Keratinocyte (primary cell): ENCODE measurements at regions not wholly inside any gene's neighbourhood (a gene's known extent, or its start where the extent isn't known, plus 50 kb on each side); places are given as distances from the start of the nearest gene placed in this dataset.

Experiments used
- DNase-seq: peaks from one replicate; pipeline ENCODE4 v3.0.0-alpha.2; 2011; ENCODE audit warnings: low read depth, missing footprints, low spot score
- FAIRE-seq: peaks from 2 replicates; lab custom pipeline; 2011; peaks lifted over from hg19 to GRCh38; lab: Jason Lieb, UNC
- H2AFZ ChIP-seq: 2 replicates; pipeline ENCODE4 v1.6.0; 2012; ENCODE audit warnings: low read length, control low read depth, inconsistent platforms; ENCODE audit not compliant: control insufficient read depth
- H3K27ac ChIP-seq: 2 replicates; pipeline ENCODE4 v1.5.1; 2011; ENCODE audit warnings: low read length; ENCODE audit not compliant: control insufficient read depth, insufficient read depth
- H3K27me3 ChIP-seq: 3 replicates; pipeline ENCODE4 v1.6.0; 2011; ENCODE audit warnings: low read length; ENCODE audit not compliant: control insufficient read depth, insufficient read depth; ENCODE audit errors: extremely low read depth
- H3K36me3 ChIP-seq, 2 experiments: 2 replicates in 1 of 2; 3 replicates in 1 of 2; pipeline ENCODE4 v1.5.1; 2011; ENCODE audit warnings: low read length in 2 of 2, mild to moderate bottlenecking in 1 of 2; ENCODE audit not compliant: control insufficient read depth in 2 of 2, insufficient read depth in 2 of 2; ENCODE audit errors: extremely low read depth in 1 of 2
- H3K4me1 ChIP-seq: 3 replicates; pipeline ENCODE4 v1.5.1; 2011; ENCODE audit warnings: low read length; ENCODE audit not compliant: control insufficient read depth, insufficient read depth; ENCODE audit errors: extremely low read depth
- H3K4me2 ChIP-seq: 3 replicates; pipeline ENCODE4 v1.6.0; 2011; ENCODE audit warnings: low read depth, low read length; ENCODE audit not compliant: control insufficient read depth, insufficient read depth; ENCODE audit errors: extremely low read depth
- H3K4me3 ChIP-seq, 3 experiments: fragments of 200-600 bp in 1 of 3; sonication (generic) in 1 of 3; 2 replicates in 2 of 3; 3 replicates in 1 of 3; pipeline ENCODE4 v1.5.1; 2011 to 2016; ENCODE audit warnings: low read length in 3 of 3, mild to moderate bottlenecking in 3 of 3, control low read depth in 2 of 3, inconsistent platforms in 1 of 3, low read depth in 1 of 3, mixed read lengths in 1 of 3, mixed run types in 1 of 3, moderate library complexity in 1 of 3; ENCODE audit not compliant: control insufficient read depth in 2 of 3, insufficient read depth in 2 of 3; ENCODE audit errors: extremely low read depth in 1 of 3
- H3K79me2 ChIP-seq: 2 replicates; pipeline ENCODE4 v1.6.0; 2012; ENCODE audit warnings: low read length; ENCODE audit not compliant: control insufficient read depth, insufficient read depth
- H3K9ac ChIP-seq: 3 replicates; pipeline ENCODE4 v1.6.0; 2011; ENCODE audit warnings: low read length; ENCODE audit not compliant: control insufficient read depth, insufficient read depth; ENCODE audit errors: extremely low read depth
- H3K9me1 ChIP-seq: 3 replicates; pipeline ENCODE4 v1.6.0; 2011; ENCODE audit warnings: low read length; ENCODE audit not compliant: control insufficient read depth, insufficient read depth; ENCODE audit errors: extremely low read depth
- H3K9me3 ChIP-seq: 2 replicates; pipeline ENCODE4 v1.5.1; 2012; ENCODE audit warnings: low read depth, low read length; ENCODE audit not compliant: control insufficient read depth
- H4K20me1 ChIP-seq: 3 replicates; pipeline ENCODE4 v1.6.0; 2011; ENCODE audit warnings: low read length; ENCODE audit not compliant: control insufficient read depth, insufficient read depth; ENCODE audit errors: extremely low read depth
- CTCF ChIP-seq, 3 experiments: IDR thresholded peaks in 1 of 3; conservative IDR thresholded peaks in 1 of 3; optimal IDR thresholded peaks in 1 of 3; 2 replicates in 2 of 3; 3 replicates in 1 of 3; pipeline versions ENCODE3 to v1.5.1; 2011; ENCODE audit warnings: low read length in 3 of 3, mild to moderate bottlenecking in 3 of 3, moderate library complexity in 2 of 3, control low read depth in 1 of 3, inconsistent platforms in 1 of 3; ENCODE audit not compliant: insufficient read depth in 2 of 3; ENCODE audit errors: extremely low read depth in 1 of 3
- EZH2 ChIP-seq: IDR thresholded peaks from one replicate; pipeline ENCODE4 v1.6.1; 2012; ENCODE audit warnings: inconsistent platforms, mild to moderate bottlenecking, low read length, moderate library complexity
- dilution Hi-C: fragments of 300-500 bp; cut with MboI; formaldehyde crosslinking; loops from one replicate; pipeline ENCODE4 v1.7.0; 2020; ENCODE audit warnings: low sequenced_read_pairs; ENCODE audit not compliant: extremely low pct_ligation_motif_present

DNA sequence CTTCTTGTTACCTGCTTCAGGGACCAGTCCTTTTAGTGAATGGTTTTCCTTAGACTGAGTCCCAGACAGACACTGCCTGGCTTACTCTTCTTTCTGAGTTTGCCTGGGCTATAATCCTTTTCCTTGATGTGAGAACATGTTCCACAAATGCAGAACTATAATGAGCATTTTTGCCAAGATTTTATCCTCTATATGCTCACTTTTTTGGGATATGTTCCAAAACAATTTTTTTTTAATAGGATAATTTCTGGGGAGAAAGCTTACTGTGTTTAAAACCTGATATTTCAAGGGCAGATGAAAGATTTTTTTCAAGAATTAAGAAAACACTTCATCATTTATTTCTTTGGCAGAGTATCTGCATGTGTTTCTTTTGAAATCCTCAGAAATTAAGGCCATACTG, 110.0 kb upstream of the TENM4 start:
- no peaks in the 10 kb centered on the region for H3K79me2 ChIP-seq
- no peak for TF ChIP-seq EZH2
- TF ChIP-seq CTCF (optimal IDR thresholded peaks at IDR 0.05 in 1 of 3, IDR thresholded peaks at IDR 0.05 in 1 of 3, conservative IDR thresholded peaks at IDR 0.05 in 1 of 3; ENCODE audit: extremely low read depth in 1 of 3, insufficient read depth in 2 of 3, low read length in 3 of 3) = no peak
- H2AFZ ChIP-seq = no peak overlapping the region
- no peaks in the 10 kb centered on the region for H4K20me1 ChIP-seq
- H3K4me3 ChIP-seq = no peak overlapping the region
- no peaks in the 10 kb centered on the region for H3K27me3 ChIP-seq
- H3K4me1 ChIP-seq = peaks cover 8% of the 10 kb centered on the region
- no peaks in the 10 kb centered on the region for H3K36me3 ChIP-seq
- DNase-seq = no peak
- H3K9me1 ChIP-seq = no peaks in the 10 kb centered on the region
- H3K27ac ChIP-seq = no peak overlapping the region
- H3K9ac ChIP-seq = no peak overlapping the region
- H3K9me3 ChIP-seq = no peaks in the 10 kb centered on the region
- no peak overlapping the region for H3K4me2 ChIP-seq
- dilution Hi-C loops = no loop called here
- no peak for FAIRE-seq

- H3K27me3 ChIP-seq = no peaks in the 10 kb centered on the region
These were observed 106.4 kb upstream of the TENM4 start for GRCh38 chr11:79547256-79547655.

More at GRCh38 chr11:79547256-79547655, 106.4 kb upstream of the TENM4 start:
- Histone ChIP-seq H2AFZ (no peak overlapping the region), H4K20me1 (no peaks in the 10 kb centered on the region), H3K4me1 (peaks cover 8% of the 10 kb centered on the region), H3K4me3 (no peak overlapping the region), H3K9ac (no peak overlapping the region), H3K9me1 (no peaks in the 10 kb centered on the region), H3K4me2 (no peak overlapping the region), H3K9me3 (no peaks in the 10 kb centered on the region), H3K27ac (no peak overlapping the region), H3K36me3 (no peaks in the 10 kb centered on the region), H3K79me2 (no peaks in the 10 kb centered on the region)
- FAIRE-seq (no peak), DNase-seq (no peak)
- dilution Hi-C loops = no loop called here
- TF ChIP-seq CTCF (optimal IDR thresholded peaks at IDR 0.05 in 1 of 3, IDR thresholded peaks at IDR 0.05 in 1 of 3, conservative IDR thresholded peaks at IDR 0.05 in 1 of 3; ENCODE audit: extremely low read depth in 1 of 3, insufficient read depth in 2 of 3, low read length in 3 of 3) (no peak), EZH2 (no peak)
